ENCODE measurements at regions not wholly inside any gene's neighbourhood (a gene's known extent, or its start where the extent isn't known, plus 50 kb on each side); places are given as distances from the start of the nearest gene placed in this dataset.

DNA sequence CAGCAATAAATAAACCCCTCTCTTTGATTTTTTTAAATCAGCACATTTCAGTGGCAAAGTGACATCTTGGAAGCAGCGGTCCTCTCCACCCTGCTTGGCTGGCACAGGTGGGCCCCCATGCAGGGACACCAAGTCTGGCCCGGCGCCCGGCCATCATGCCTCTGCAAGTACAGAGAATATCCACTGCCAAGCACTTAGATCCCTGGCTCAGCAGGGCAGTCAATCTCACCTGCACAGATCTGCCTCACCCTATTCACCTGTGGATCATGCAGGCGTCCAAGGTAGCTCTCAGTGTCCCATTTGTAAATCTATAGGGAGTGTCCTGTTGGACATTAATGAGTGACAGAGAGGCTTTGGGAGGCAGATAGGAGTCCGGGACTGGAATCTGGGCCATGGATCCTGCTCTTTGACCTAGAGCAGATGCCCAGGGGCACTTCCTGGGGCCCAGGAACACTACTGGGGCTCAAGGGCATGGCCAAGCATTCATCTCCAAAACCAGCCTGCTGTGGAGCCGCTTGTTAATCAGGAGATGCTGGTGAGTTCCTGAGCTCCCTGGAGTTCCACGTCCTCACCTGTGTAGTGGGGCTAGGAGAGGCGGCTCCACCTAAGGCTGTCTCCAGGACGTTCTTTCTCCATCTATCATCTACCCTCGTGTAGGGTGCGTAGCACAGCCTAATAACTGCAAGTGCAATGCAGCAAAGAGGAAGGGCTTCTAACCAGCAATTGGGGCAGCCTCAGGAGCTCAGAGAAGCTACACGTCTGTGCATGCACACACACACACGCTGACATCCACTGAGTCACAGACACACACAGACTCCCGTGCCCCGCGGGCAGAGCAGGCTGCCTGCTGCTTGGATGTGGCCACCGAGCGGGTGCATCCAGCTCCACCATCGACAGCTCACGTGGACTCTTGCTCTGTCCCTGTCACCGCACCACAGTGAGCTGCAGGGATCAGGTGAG, 123.6 kb downstream of the OAT start:
- TF ChIP-seq, protein P1, sequence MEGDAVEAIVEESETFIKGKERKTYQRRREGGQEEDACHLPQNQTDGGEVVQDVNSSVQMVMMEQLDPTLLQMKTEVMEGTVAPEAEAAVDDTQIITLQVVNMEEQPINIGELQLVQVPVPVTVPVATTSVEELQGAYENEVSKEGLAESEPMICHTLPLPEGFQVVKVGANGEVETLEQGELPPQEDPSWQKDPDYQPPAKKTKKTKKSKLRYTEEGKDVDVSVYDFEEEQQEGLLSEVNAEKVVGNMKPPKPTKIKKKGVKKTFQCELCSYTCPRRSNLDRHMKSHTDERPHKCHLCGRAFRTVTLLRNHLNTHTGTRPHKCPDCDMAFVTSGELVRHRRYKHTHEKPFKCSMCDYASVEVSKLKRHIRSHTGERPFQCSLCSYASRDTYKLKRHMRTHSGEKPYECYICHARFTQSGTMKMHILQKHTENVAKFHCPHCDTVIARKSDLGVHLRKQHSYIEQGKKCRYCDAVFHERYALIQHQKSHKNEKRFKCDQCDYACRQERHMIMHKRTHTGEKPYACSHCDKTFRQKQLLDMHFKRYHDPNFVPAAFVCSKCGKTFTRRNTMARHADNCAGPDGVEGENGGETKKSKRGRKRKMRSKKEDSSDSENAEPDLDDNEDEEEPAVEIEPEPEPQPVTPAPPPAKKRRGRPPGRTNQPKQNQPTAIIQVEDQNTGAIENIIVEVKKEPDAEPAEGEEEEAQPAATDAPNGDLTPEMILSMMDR (IDR thresholded peaks at IDR 0.05 in 2 of 3, conservative IDR thresholded peaks at IDR 0.05 in 1 of 3; ENCODE audit: borderline replicate concordance in 1 of 3, insufficient read depth in 1 of 3, low read depth in 2 of 3, low read length in 2 of 3), result no peak
- TF ChIP-seq POLR2A (IDR thresholded peaks at IDR 0.05; ENCODE audit: borderline replicate concordance, extremely low read depth, insufficient read depth, insufficient read length) (no peak), JUND (IDR thresholded peaks at IDR 0.05) (no peak), FOSL1 (IDR thresholded peaks at IDR 0.05; ENCODE audit: low read depth) (no peak), SP1 (IDR thresholded peaks at IDR 0.05; ENCODE audit: low read depth) (no peak), ZBTB33 (IDR thresholded peaks at IDR 0.05; ENCODE audit: extremely low read depth, insufficient replicate concordance, low read length) (no peak), YY1 (IDR thresholded peaks at IDR 0.05; ENCODE audit: extremely low read depth, insufficient replicate concordance, low read depth, low read length) (no peak), EGR1 (IDR thresholded peaks at IDR 0.05; ENCODE audit: low read depth) (no peak)
- TF ChIP-seq, protein P2, sequence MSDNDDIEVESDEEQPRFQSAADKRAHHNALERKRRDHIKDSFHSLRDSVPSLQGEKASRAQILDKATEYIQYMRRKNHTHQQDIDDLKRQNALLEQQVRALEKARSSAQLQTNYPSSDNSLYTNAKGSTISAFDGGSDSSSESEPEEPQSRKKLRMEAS (IDR thresholded peaks at IDR 0.05), result no peak
